ENCODE measurements at regions not wholly inside any gene's neighbourhood (a gene's known extent, or its start where the extent isn't known, plus 50 kb on each side); places are given as distances from the start of the nearest gene placed in this dataset.

DNA sequence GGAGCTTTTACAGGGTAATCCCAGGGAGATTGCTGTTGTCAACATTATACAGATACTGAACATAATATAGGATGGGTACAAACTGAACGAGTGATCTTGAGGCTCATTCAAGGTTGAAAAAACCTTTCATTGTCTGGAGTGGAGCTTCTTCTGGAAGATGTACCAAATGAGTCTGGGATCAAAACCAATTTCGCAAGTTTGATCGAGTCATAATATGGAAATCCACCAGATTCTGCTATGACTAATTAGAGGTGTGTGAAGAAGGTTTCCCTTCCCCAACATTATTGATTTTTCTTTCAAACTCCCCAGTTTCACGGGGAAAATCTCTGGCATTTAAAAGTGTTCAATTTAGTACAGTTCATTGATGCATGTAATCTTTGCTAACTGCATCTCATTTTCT lies 324.1 kb downstream of the ZFHX3 start:
- Histone ChIP-seq H3K27ac (ENCODE audit: insufficient read depth, low read length) (no peak overlapping the region), H3K4me2 (ENCODE audit: extremely low read depth, insufficient read depth, low read length) (no peak overlapping the region), H3K79me2 (ENCODE audit: control insufficient read depth, insufficient read depth, low read length) (no peaks in the 10 kb centered on the region), H2AFZ (ENCODE audit: low read length) (no peak overlapping the region), H3K27me3 (ENCODE audit: control insufficient read depth, insufficient read depth, low read length) (no peaks in the 10 kb centered on the region), H3K9ac (ENCODE audit: insufficient read depth, low read length) (no peak overlapping the region), H4K20me1 (ENCODE audit: control insufficient read depth, extremely low read depth, insufficient read depth, low read length) (no peaks in the 10 kb centered on the region), H3K9me3 (ENCODE audit: control insufficient read depth, insufficient read depth, low read depth, low read length) (no peaks in the 10 kb centered on the region), H3K36me3 (ENCODE audit: control insufficient read depth, insufficient read depth, low read length) (no peaks in the 10 kb centered on the region), H3K4me3 (replicated peaks in 1 of 4; ENCODE audit: control extremely low read depth in 1 of 4, insufficient read depth in 1 of 4, low read depth in 3 of 4, low read length in 4 of 4) (no peak overlapping the region), H3K4me1 (ENCODE audit: control insufficient read depth, extremely low read depth, insufficient read depth, low read length) (peaks cover 3% of the 10 kb centered on the region)
- TF ChIP-seq, protein P1, sequence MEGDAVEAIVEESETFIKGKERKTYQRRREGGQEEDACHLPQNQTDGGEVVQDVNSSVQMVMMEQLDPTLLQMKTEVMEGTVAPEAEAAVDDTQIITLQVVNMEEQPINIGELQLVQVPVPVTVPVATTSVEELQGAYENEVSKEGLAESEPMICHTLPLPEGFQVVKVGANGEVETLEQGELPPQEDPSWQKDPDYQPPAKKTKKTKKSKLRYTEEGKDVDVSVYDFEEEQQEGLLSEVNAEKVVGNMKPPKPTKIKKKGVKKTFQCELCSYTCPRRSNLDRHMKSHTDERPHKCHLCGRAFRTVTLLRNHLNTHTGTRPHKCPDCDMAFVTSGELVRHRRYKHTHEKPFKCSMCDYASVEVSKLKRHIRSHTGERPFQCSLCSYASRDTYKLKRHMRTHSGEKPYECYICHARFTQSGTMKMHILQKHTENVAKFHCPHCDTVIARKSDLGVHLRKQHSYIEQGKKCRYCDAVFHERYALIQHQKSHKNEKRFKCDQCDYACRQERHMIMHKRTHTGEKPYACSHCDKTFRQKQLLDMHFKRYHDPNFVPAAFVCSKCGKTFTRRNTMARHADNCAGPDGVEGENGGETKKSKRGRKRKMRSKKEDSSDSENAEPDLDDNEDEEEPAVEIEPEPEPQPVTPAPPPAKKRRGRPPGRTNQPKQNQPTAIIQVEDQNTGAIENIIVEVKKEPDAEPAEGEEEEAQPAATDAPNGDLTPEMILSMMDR (conservative IDR thresholded peaks at IDR 0.05 in 1 of 2, IDR thresholded peaks at IDR 0.05 in 1 of 2; ENCODE audit: low read depth in 1 of 2, low read length in 2 of 2) = no peak
- TF ChIP-seq EZH2 (IDR thresholded peaks at IDR 0.05; ENCODE audit: low read length, missing control alignments) = no peak
- DNase-seq (ENCODE audit: low read depth in 2 of 2) = peak in 1 of 2 donors; percentile 31

DNA sequence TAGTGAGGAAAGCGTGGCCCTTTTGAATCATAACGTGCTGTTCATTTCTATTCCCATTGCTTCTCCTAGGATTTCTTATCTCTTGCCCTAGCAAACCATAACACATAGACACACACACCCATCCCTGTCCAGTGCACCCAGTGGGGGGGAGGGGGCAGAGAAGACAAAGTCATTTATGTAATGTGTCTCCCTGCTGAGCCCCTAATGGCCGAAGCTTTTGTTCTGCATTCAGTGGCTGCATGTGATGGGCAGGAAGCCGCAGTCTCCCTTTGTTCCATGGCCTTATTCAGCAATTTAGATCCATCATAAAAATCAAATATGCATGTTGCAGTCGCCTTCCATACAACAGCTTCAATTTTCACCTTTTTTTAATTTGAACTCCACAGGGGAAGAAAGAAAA lies 325.4 kb downstream of the ZFHX3 start:
- no peaks in the 10 kb centered on the region for H3K9me3 ChIP-seq (ENCODE audit: control insufficient read depth, insufficient read depth, low read depth, low read length)
- no peak overlapping the region for H3K9ac ChIP-seq (ENCODE audit: insufficient read depth, low read length)
- H3K27ac ChIP-seq (ENCODE audit: insufficient read depth, low read length) = no peak overlapping the region
- H3K27me3 ChIP-seq (ENCODE audit: control insufficient read depth, insufficient read depth, low read length) = no peaks in the 10 kb centered on the region
- DNase-seq (ENCODE audit: low read depth in 2 of 2) = no peak
- H3K4me2 ChIP-seq (ENCODE audit: extremely low read depth, insufficient read depth, low read length) = no peak overlapping the region
- no peaks in the 10 kb centered on the region for H3K36me3 ChIP-seq (ENCODE audit: control insufficient read depth, insufficient read depth, low read length)
- H3K79me2 ChIP-seq (ENCODE audit: control insufficient read depth, insufficient read depth, low read length) = no peaks in the 10 kb centered on the region
- peaks cover 3% of the 10 kb centered on the region for H3K4me1 ChIP-seq (ENCODE audit: control insufficient read depth, extremely low read depth, insufficient read depth, low read length)
- no peak overlapping the region for H2AFZ ChIP-seq (ENCODE audit: low read length)
- no peak overlapping the region for H3K4me3 ChIP-seq (replicated peaks in 1 of 4; ENCODE audit: control extremely low read depth in 1 of 4, insufficient read depth in 1 of 4, low read depth in 3 of 4, low read length in 4 of 4)
- TF ChIP-seq, protein P1 (conservative IDR thresholded peaks at IDR 0.05 in 1 of 2, IDR thresholded peaks at IDR 0.05 in 1 of 2; ENCODE audit: low read depth in 1 of 2, low read length in 2 of 2) = no peak
- TF ChIP-seq EZH2 (IDR thresholded peaks at IDR 0.05; ENCODE audit: low read length, missing control alignments) = no peak
- H4K20me1 ChIP-seq (ENCODE audit: control insufficient read depth, extremely low read depth, insufficient read depth, low read length) = no peaks in the 10 kb centered on the region

DNA sequence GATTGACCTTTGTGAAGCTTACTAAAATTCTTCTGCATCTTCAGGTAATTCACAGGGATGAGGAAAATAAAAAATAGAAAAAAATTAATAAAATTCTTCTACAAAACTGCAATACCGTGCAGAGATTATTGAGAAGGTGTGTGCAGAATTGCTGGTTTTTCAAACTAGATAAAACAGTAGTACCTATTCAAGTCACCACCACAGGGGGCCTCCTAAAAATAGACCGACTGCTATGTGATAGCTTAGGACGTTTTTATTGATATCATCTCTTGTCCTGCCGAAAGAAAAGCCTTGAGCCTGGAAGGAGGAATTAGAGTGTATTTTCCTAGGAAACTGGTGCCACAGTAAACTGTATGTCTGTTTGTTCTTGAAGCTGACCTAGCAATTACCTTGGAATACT lies 325.9 kb downstream of the ZFHX3 start:
- Histone ChIP-seq H3K36me3 (ENCODE audit: control insufficient read depth, insufficient read depth, low read length) (no peaks in the 10 kb centered on the region), H3K4me2 (ENCODE audit: extremely low read depth, insufficient read depth, low read length) (no peak overlapping the region), H2AFZ (ENCODE audit: low read length) (no peak overlapping the region), H3K4me1 (ENCODE audit: control insufficient read depth, extremely low read depth, insufficient read depth, low read length) (peaks cover 3% of the 10 kb centered on the region), H3K4me3 (replicated peaks in 1 of 4; ENCODE audit: control extremely low read depth in 1 of 4, insufficient read depth in 1 of 4, low read depth in 3 of 4, low read length in 4 of 4) (no peak overlapping the region), H3K79me2 (ENCODE audit: control insufficient read depth, insufficient read depth, low read length) (no peaks in the 10 kb centered on the region), H3K27me3 (ENCODE audit: control insufficient read depth, insufficient read depth, low read length) (no peaks in the 10 kb centered on the region), H4K20me1 (ENCODE audit: control insufficient read depth, extremely low read depth, insufficient read depth, low read length) (no peaks in the 10 kb centered on the region), H3K27ac (ENCODE audit: insufficient read depth, low read length) (no peak overlapping the region), H3K9me3 (ENCODE audit: control insufficient read depth, insufficient read depth, low read depth, low read length) (no peaks in the 10 kb centered on the region), H3K9ac (ENCODE audit: insufficient read depth, low read length) (no peak overlapping the region)
- no peak for DNase-seq (ENCODE audit: low read depth in 2 of 2)
- TF ChIP-seq, protein P1 (conservative IDR thresholded peaks at IDR 0.05 in 1 of 2, IDR thresholded peaks at IDR 0.05 in 1 of 2; ENCODE audit: low read depth in 1 of 2, low read length in 2 of 2) = no peak
- no peak for TF ChIP-seq EZH2 (IDR thresholded peaks at IDR 0.05; ENCODE audit: low read length, missing control alignments)

Data from fibroblast of lung (primary cell).